ENCODE measurements at regions not wholly inside any gene's neighbourhood (a gene's known extent, or its start where the extent isn't known, plus 50 kb on each side); places are given as distances from the start of the nearest gene placed in this dataset.

- H3K27ac ChIP-seq (ENCODE audit: low read depth, low read length), result no peak overlapping the region
- H3K4me1 ChIP-seq (ENCODE audit: insufficient read depth, low read length), result no peaks in the 10 kb centered on the region
- no peak overlapping the region for H3K9ac ChIP-seq (ENCODE audit: low read length)
- no peaks in the 10 kb centered on the region for H3K27me3 ChIP-seq (ENCODE audit: control insufficient read depth in 1 of 2, insufficient read depth in 2 of 2, low read length in 2 of 2)
- no peak overlapping the region for H3K4me3 ChIP-seq (ENCODE audit: low read depth in 1 of 2, low read length in 2 of 2)
- H3K36me3 ChIP-seq (ENCODE audit: insufficient read depth, low read length), result no peaks in the 10 kb centered on the region
- H3K9me3 ChIP-seq (ENCODE audit: low read length), result no peaks in the 10 kb centered on the region
These were observed 273.3 kb downstream of the NSUN3 start for GRCh38 chr3:94336046-94336753.

GRCh38 chr3:94345101-94345500 lies 282.2 kb downstream of the NSUN3 start:
- Histone ChIP-seq H3K9ac (ENCODE audit: low read length) (no peak overlapping the region), H3K27ac (ENCODE audit: low read depth, low read length) (no peak overlapping the region), H3K4me3 (ENCODE audit: low read depth in 1 of 2, low read length in 2 of 2) (no peak overlapping the region), H3K36me3 (ENCODE audit: insufficient read depth, low read length) (no peaks in the 10 kb centered on the region), H3K4me1 (ENCODE audit: insufficient read depth, low read length) (no peaks in the 10 kb centered on the region), H3K27me3 (ENCODE audit: control insufficient read depth in 1 of 2, insufficient read depth in 2 of 2, low read length in 2 of 2) (no peaks in the 10 kb centered on the region), H3K9me3 (ENCODE audit: low read length) (no peaks in the 10 kb centered on the region)

- Histone ChIP-seq H3K4me1 (ENCODE audit: insufficient read depth, low read length) (no peaks in the 10 kb centered on the region), H3K9ac (ENCODE audit: low read length) (no peak overlapping the region), H3K36me3 (ENCODE audit: insufficient read depth, low read length) (no peaks in the 10 kb centered on the region), H3K27ac (ENCODE audit: low read depth, low read length) (no peak overlapping the region), H3K9me3 (ENCODE audit: low read length) (no peaks in the 10 kb centered on the region), H3K27me3 (ENCODE audit: control insufficient read depth in 1 of 2, insufficient read depth in 2 of 2, low read length in 2 of 2) (no peaks in the 10 kb centered on the region), H3K4me3 (ENCODE audit: low read depth in 1 of 2, low read length in 2 of 2) (no peak overlapping the region)
These were observed 286.5 kb downstream of the NSUN3 start for GRCh38 chr3:94349310-94349878.

- Histone ChIP-seq H3K4me3 (ENCODE audit: low read depth in 1 of 2, low read length in 2 of 2) (no peak overlapping the region), H3K9ac (ENCODE audit: low read length) (no peak overlapping the region), H3K27me3 (ENCODE audit: control insufficient read depth in 1 of 2, insufficient read depth in 2 of 2, low read length in 2 of 2) (no peaks in the 10 kb centered on the region), H3K27ac (ENCODE audit: low read depth, low read length) (no peak overlapping the region), H3K4me1 (ENCODE audit: insufficient read depth, low read length) (peaks cover 13% of the 10 kb centered on the region), H3K9me3 (ENCODE audit: low read length) (no peaks in the 10 kb centered on the region), H3K36me3 (ENCODE audit: insufficient read depth, low read length) (no peaks in the 10 kb centered on the region)
These were observed 293.7 kb downstream of the NSUN3 start for GRCh38 chr3:94356581-94356980.

DNA sequence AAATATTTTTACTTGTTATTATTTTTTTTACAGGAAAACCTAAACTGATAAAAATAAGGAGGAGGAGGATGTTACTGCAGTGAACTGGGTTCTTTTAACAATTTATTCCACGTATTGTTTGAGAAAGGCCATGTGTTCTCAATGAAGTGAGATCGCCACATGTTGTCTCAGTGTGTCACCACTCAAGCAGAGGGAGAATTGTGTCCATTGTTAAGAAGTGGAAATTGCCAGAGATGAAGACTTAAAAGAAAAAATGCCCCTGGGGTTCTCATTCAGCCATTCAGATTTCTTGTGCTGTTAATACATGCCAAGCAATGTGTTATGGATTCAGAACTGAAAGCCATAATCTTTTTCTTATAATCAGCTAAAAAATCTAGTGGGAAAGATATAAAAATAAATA lies 297.1 kb downstream of the NSUN3 start:
- Histone ChIP-seq H3K27me3 (ENCODE audit: control insufficient read depth in 1 of 2, insufficient read depth in 2 of 2, low read length in 2 of 2) (no peaks in the 10 kb centered on the region), H3K9me3 (ENCODE audit: low read length) (no peaks in the 10 kb centered on the region), H3K36me3 (ENCODE audit: insufficient read depth, low read length) (no peaks in the 10 kb centered on the region), H3K4me1 (ENCODE audit: insufficient read depth, low read length) (peaks cover 13% of the 10 kb centered on the region), H3K27ac (ENCODE audit: low read depth, low read length) (no peak overlapping the region), H3K9ac (ENCODE audit: low read length) (no peak overlapping the region), H3K4me3 (ENCODE audit: low read depth in 1 of 2, low read length in 2 of 2) (no peak overlapping the region)

DNA sequence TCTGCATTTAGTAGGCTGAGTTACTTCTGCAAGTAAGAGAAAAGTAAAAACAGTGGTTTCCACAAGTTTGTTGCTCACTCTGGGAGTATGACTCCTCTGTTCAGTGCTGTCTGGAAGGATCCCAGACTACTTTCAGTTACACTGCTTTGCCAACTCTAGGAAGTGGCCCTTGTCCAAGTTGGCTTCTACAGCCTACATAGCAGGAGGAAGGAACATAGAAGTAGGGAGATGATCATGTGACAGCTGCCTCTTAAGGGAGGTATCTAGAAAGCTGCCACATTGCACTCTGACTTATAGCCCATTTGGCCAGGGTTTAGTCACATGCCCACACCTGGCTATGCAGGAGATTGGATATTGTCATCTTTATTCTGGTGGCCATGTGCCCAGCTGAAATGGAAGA lies 298.1 kb downstream of the NSUN3 start:
- Histone ChIP-seq H3K36me3 (ENCODE audit: insufficient read depth, low read length) (no peaks in the 10 kb centered on the region), H3K27me3 (ENCODE audit: control insufficient read depth in 1 of 2, insufficient read depth in 2 of 2, low read length in 2 of 2) (no peaks in the 10 kb centered on the region), H3K4me1 (ENCODE audit: insufficient read depth, low read length) (peaks cover 13% of the 10 kb centered on the region), H3K4me3 (ENCODE audit: low read depth in 1 of 2, low read length in 2 of 2) (no peak overlapping the region), H3K9me3 (ENCODE audit: low read length) (no peaks in the 10 kb centered on the region), H3K27ac (ENCODE audit: low read depth, low read length) (peak overlapping the region; percentile 16), H3K9ac (ENCODE audit: low read length) (no peak overlapping the region)

DNA sequence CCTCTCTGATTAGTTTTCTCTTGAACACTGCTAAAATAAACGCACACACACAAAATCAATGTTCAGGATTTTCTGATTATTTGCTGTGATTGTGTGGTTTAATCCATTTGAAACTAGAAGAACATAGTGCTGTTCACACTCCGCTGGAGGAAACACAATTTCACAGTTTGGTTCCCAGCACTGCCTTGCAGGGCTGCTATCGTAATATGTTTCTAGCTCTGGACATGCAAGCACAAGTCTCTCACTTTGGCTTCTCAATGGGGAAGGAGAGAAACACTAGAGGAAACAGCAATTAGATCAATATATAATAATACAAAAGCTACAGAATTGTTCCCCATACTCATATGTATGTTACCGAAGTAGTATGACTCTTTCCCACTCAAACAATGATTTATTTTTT lies 299.5 kb downstream of the NSUN3 start:
- no peaks in the 10 kb centered on the region for H3K36me3 ChIP-seq (ENCODE audit: insufficient read depth, low read length)
- H3K9ac ChIP-seq (ENCODE audit: low read length), result no peak overlapping the region
- H3K27ac ChIP-seq (ENCODE audit: low read depth, low read length), result no peak overlapping the region
- no peaks in the 10 kb centered on the region for H3K9me3 ChIP-seq (ENCODE audit: low read length)
- no peak overlapping the region for H3K4me3 ChIP-seq (ENCODE audit: low read depth in 1 of 2, low read length in 2 of 2)
- H3K4me1 ChIP-seq (ENCODE audit: insufficient read depth, low read length), result peaks cover 13% of the 10 kb centered on the region
- H3K27me3 ChIP-seq (ENCODE audit: control insufficient read depth in 1 of 2, insufficient read depth in 2 of 2, low read length in 2 of 2), result no peaks in the 10 kb centered on the region

DNA sequence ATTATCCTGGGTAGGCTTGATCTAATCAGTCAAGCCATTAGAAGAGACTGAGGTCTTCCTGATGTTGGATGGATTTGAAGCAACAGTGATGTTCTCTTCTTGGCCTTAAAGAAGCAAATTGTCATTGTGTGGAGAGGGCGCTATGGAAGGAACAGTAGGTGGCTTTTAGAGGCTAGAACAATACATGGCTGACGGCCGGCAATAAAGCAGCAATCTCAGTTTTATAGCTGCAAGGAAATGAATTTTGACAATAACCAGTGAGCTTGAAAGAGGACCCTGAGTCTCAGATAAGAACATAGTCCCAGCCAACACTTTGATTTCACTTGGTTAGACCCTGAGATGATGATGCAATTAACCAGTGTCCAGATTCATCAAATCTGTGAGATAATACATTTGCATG lies 302.1 kb downstream of the NSUN3 start:
- Histone ChIP-seq H3K4me3 (ENCODE audit: low read depth in 1 of 2, low read length in 2 of 2) (no peak overlapping the region), H3K36me3 (ENCODE audit: insufficient read depth, low read length) (no peaks in the 10 kb centered on the region), H3K27ac (ENCODE audit: low read depth, low read length) (no peak overlapping the region), H3K27me3 (ENCODE audit: control insufficient read depth in 1 of 2, insufficient read depth in 2 of 2, low read length in 2 of 2) (no peaks in the 10 kb centered on the region), H3K9ac (ENCODE audit: low read length) (no peak overlapping the region), H3K4me1 (ENCODE audit: insufficient read depth, low read length) (peaks cover 11% of the 10 kb centered on the region), H3K9me3 (ENCODE audit: low read length) (no peaks in the 10 kb centered on the region)

DNA sequence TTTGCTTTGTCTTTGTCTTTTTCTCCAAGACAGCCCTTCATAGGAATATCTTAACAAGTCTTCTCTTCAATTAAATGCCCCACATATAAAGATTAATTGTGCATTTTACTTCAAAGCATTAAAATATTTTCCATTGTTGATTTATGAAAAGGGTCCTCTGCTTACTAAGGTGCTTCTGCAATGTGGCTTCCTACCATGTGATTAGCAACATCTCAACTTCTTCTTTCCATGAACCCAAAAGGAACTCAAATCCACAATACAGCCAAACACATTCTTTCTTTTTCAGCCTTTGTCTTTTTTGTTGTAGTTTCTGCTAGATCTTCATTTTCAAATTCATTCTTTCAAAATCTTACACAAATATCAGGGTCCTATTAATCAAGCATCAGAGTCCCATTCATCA lies 309.2 kb downstream of the NSUN3 start:
- Histone ChIP-seq H3K9me3 (ENCODE audit: low read length) (no peaks in the 10 kb centered on the region), H3K27me3 (ENCODE audit: control insufficient read depth in 1 of 2, insufficient read depth in 2 of 2, low read length in 2 of 2) (no peaks in the 10 kb centered on the region), H3K27ac (ENCODE audit: low read depth, low read length) (no peak overlapping the region), H3K36me3 (ENCODE audit: insufficient read depth, low read length) (no peaks in the 10 kb centered on the region), H3K9ac (ENCODE audit: low read length) (no peak overlapping the region), H3K4me1 (ENCODE audit: insufficient read depth, low read length) (peaks cover 5% of the 10 kb centered on the region), H3K4me3 (ENCODE audit: low read depth in 1 of 2, low read length in 2 of 2) (no peak overlapping the region)

DNA sequence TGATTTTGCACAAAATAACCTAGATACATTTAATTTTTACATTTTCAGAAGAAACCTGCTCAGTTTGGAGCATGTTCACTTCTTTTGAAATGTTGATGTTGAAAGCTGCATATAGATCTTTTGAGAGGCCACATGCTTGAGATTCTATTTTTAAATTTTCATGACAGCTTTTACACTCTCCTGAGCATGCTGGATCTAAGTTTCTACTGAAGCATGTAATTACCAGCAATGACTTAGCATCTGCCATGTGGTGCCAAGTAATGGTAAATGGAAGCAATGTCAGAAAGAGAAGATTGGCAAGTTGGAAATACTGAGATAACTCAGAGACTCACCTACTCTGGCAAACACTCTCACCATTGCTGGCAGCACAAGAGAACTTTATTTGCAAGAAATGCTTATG lies 310.6 kb downstream of the NSUN3 start:
- Histone ChIP-seq H3K9ac (ENCODE audit: low read length) (no peak overlapping the region), H3K27me3 (ENCODE audit: control insufficient read depth in 1 of 2, insufficient read depth in 2 of 2, low read length in 2 of 2) (no peaks in the 10 kb centered on the region), H3K36me3 (ENCODE audit: insufficient read depth, low read length) (no peaks in the 10 kb centered on the region)

GRCh38 chr3:94374439-94375161 lies 311.7 kb downstream of the NSUN3 start:
- Histone ChIP-seq H3K36me3 (ENCODE audit: insufficient read depth, low read length) (no peaks in the 10 kb centered on the region), H3K4me1 (ENCODE audit: insufficient read depth, low read length) (peaks cover 5% of the 10 kb centered on the region), H3K4me3 (ENCODE audit: low read depth in 1 of 2, low read length in 2 of 2) (no peak overlapping the region), H3K9ac (ENCODE audit: low read length) (no peak overlapping the region), H3K27me3 (ENCODE audit: control insufficient read depth in 1 of 2, insufficient read depth in 2 of 2, low read length in 2 of 2) (no peaks in the 10 kb centered on the region), H3K9me3 (ENCODE audit: low read length) (no peaks in the 10 kb centered on the region), H3K27ac (ENCODE audit: low read depth, low read length) (no peak overlapping the region)

More for the DNA sequence above, 310.6 kb downstream of the NSUN3 start:
- no peak overlapping the region for H3K4me3 ChIP-seq (ENCODE audit: low read depth in 1 of 2, low read length in 2 of 2)
- no peak overlapping the region for H3K27ac ChIP-seq (ENCODE audit: low read depth, low read length)
- no peaks in the 10 kb centered on the region for H3K9me3 ChIP-seq (ENCODE audit: low read length)
- H3K4me1 ChIP-seq (ENCODE audit: insufficient read depth, low read length), result peaks cover 5% of the 10 kb centered on the region

All from muscle layer of colon (tissue), 2 donors.